ENCODE measurements at regions not wholly inside any gene's neighbourhood (a gene's known extent, or its start where the extent isn't known, plus 50 kb on each side); places are given as distances from the start of the nearest gene placed in this dataset.

- TF ChIP-seq, protein P1, sequence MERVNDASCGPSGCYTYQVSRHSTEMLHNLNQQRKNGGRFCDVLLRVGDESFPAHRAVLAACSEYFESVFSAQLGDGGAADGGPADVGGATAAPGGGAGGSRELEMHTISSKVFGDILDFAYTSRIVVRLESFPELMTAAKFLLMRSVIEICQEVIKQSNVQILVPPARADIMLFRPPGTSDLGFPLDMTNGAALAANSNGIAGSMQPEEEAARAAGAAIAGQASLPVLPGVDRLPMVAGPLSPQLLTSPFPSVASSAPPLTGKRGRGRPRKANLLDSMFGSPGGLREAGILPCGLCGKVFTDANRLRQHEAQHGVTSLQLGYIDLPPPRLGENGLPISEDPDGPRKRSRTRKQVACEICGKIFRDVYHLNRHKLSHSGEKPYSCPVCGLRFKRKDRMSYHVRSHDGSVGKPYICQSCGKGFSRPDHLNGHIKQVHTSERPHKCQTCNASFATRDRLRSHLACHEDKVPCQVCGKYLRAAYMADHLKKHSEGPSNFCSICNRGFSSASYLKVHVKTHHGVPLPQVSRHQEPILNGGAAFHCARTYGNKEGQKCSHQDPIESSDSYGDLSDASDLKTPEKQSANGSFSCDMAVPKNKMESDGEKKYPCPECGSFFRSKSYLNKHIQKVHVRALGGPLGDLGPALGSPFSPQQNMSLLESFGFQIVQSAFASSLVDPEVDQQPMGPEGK (CRISPR knock-in tag; IDR thresholded peaks at IDR 0.05; ENCODE audit: borderline replicate concordance), result no peak
- no peak for TF ChIP-seq OSR1 (CRISPR knock-in tag; IDR thresholded peaks at IDR 0.05)
- TF ChIP-seq ZNF8 (CRISPR knock-in tag; IDR thresholded peaks at IDR 0.05), result no peak
- no peak for TF ChIP-seq GLIS3 (CRISPR knock-in tag; IDR thresholded peaks at IDR 0.05)
- TF ChIP-seq ESRRG (CRISPR knock-in tag; IDR thresholded peaks at IDR 0.05), result no peak
Measured at GRCh38 chr6:49151033-49151432, 312.0 kb downstream of the MMUT start (continued).

- ATAC-seq, result no peak
- TF ChIP-seq, protein P1 (CRISPR knock-in tag; IDR thresholded peaks at IDR 0.05; ENCODE audit: borderline replicate concordance), result no peak
- peak; percentile 92 for TF ChIP-seq ZNF8 (CRISPR knock-in tag; IDR thresholded peaks at IDR 0.05)
Measured at GRCh38 chr6:49145280-49145679, 317.8 kb downstream of the MMUT start.

GRCh38 chr6:49142421-49143151 is 320.5 kb downstream of the MMUT start:
- no peak for ATAC-seq
- TF ChIP-seq, protein P1 (CRISPR knock-in tag; IDR thresholded peaks at IDR 0.05; ENCODE audit: borderline replicate concordance), result no peak
- TF ChIP-seq GLIS3 (CRISPR knock-in tag; IDR thresholded peaks at IDR 0.05) (no peak), POU6F1 (CRISPR knock-in tag; IDR thresholded peaks at IDR 0.05; ENCODE audit: borderline replicate concordance, low read depth) (no peak), ZNF8 (CRISPR knock-in tag; IDR thresholded peaks at IDR 0.05) (no peak), SNAI2 (CRISPR knock-in tag; IDR thresholded peaks at IDR 0.05) (no peak), TCF4 (CRISPR knock-in tag; IDR thresholded peaks at IDR 0.05; ENCODE audit: borderline replicate concordance) (no peak), ZNF565 (CRISPR knock-in tag; conservative IDR thresholded peaks at IDR 0.05; ENCODE audit: low read depth) (no peak), ZFP3 (CRISPR knock-in tag; IDR thresholded peaks at IDR 0.05) (no peak), ZNF70 (CRISPR knock-in tag; IDR thresholded peaks at IDR 0.05) (no peak), TOX (CRISPR knock-in tag; IDR thresholded peaks at IDR 0.05; ENCODE audit: borderline replicate concordance) (no peak), CSRNP3 (CRISPR knock-in tag; IDR thresholded peaks at IDR 0.05) (no peak)

DNA sequence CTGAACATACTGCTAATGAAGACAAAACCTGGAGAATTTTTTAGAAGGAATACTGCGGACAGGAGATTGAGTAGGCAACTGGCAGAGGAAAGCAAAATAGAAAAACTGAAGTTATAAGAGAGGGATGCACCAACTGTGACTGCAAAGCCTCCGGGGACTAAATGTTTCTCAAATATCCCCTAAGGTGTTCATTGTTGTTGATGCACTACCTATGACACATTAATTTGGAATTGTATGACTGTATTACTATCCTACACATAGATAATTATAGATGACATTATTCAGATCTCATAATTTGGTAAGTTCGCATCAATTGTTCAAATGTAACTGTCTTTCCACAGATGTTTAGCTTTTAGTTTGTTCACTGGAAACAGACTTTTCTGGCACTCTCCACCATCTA is 341.1 kb downstream of the MMUT start:
- TF ChIP-seq POU6F1 (CRISPR knock-in tag; IDR thresholded peaks at IDR 0.05; ENCODE audit: borderline replicate concordance, low read depth), result no peak
- TF ChIP-seq ZC3H10 (CRISPR knock-in tag; IDR thresholded peaks at IDR 0.05), result no peak
- TF ChIP-seq ZNF565 (CRISPR knock-in tag; conservative IDR thresholded peaks at IDR 0.05; ENCODE audit: low read depth), result no peak
- TF ChIP-seq PPARA (CRISPR knock-in tag; IDR thresholded peaks at IDR 0.05; ENCODE audit: borderline replicate concordance), result no peak
- ATAC-seq, result no peak

Data from SK-N-SH treated with all-trans-retinoic acid at 6 μM for 48 hours (cell line).